PC-3 (cell line): ENCODE measurements at regions not wholly inside any gene's neighbourhood (a gene's known extent, or its start where the extent isn't known, plus 50 kb on each side); places are given as distances from the start of the nearest gene placed in this dataset.

Source experiments
- ATAC-seq: fragments of 200-7000 bp; cut with Tn5 transposase; 2 replicates; pipeline ENCODE4 v1.9.1; 2020; ENCODE audit warnings: mild to moderate bottlenecking, moderate library complexity
- BruUV-seq: library from RNA; stranded (reverse); fragments of 400-500 nt; replicated peaks from 2 replicates; lab custom pipeline; 2021; lab: Mats Ljungman, UMichigan
- CTCF ChIA-PET: fragments of 300-600 bp; sonication (Branson Sonifier 250); formaldehyde crosslinking; loops from one replicate; lab custom pipeline; 2022; ENCODE audit warnings: antibody characterized with exemption; lab: Charles Lee
- POLR2A ChIA-PET: fragments of 300-600 bp; sonication (Branson Sonifier 250); formaldehyde crosslinking; loops from one replicate; lab custom pipeline; 2022; ENCODE audit warnings: antibody characterized with exemption; ENCODE audit not compliant: unreplicated experiment; lab: Charles Lee
- DNase-seq: peaks from one replicate; pipeline ENCODE4 v3.0.0-alpha.2; 2015
- H2AFZ ChIP-seq: fragments of 300-600 bp; sonication (generic); 2 replicates; pipeline ENCODE4 v1.6.0; 2016; ENCODE audit warnings: antibody characterized with exemption, low read length
- H3F3A ChIP-seq: fragments of 300-600 bp; sonication (generic); one replicate; pipeline ENCODE4 v1.6.0; 2017; ENCODE audit warnings: antibody characterized with exemption, low read length, control low read depth, mild to moderate bottlenecking; ENCODE audit not compliant: unreplicated experiment
- H3K27ac ChIP-seq: fragments of 300-600 bp; sonication (generic); 2 replicates; pipeline ENCODE4 v1.5.1; 2016; ENCODE audit warnings: mild to moderate bottlenecking, low read length
- H3K27me3 ChIP-seq: fragments of 300-600 bp; sonication (generic); 2 replicates; pipeline ENCODE4 v1.6.1; 2016; ENCODE audit warnings: low read length, mixed read lengths
- H3K36me3 ChIP-seq: fragments of 300-600 bp; sonication (generic); 2 replicates; pipeline ENCODE4 v1.6.1; 2016; ENCODE audit warnings: low read depth, mixed run types, low read length, mixed read lengths
- H3K4me1 ChIP-seq: fragments of 300-600 bp; sonication (generic); 2 replicates; pipeline ENCODE4 v1.5.1; 2016; ENCODE audit warnings: low read length; ENCODE audit not compliant: insufficient read depth
- H3K4me2 ChIP-seq: fragments of 300-600 bp; sonication (generic); 2 replicates; pipeline ENCODE4 v1.6.0; 2016; ENCODE audit warnings: low read length
- H3K4me3 ChIP-seq: fragments of 300-600 bp; sonication (generic); 2 replicates; pipeline ENCODE4 v1.5.1; 2016; ENCODE audit warnings: mild to moderate bottlenecking, low read length, mixed read lengths
- H3K79me2 ChIP-seq: fragments of 300-600 bp; sonication (generic); 2 replicates; pipeline ENCODE4 v1.6.1; 2017; ENCODE audit warnings: low read length, mixed read lengths
- H3K9ac ChIP-seq: fragments of 300-600 bp; sonication (generic); 2 replicates; pipeline ENCODE4 v1.6.0; 2016; ENCODE audit warnings: mild to moderate bottlenecking, low read length
- H3K9me2 ChIP-seq: fragments of 300-600 bp; sonication (generic); replicated peaks from 2 replicates; pipeline ENCODE4 v1.6.1; 2016; ENCODE audit warnings: mixed run types, low read length, mixed read lengths
- H3K9me3 ChIP-seq: fragments of 300-600 bp; sonication (generic); 2 replicates; pipeline ENCODE4 v1.6.1; 2016; ENCODE audit warnings: low read length, mixed read lengths
- H4K20me1 ChIP-seq: fragments of 300-600 bp; sonication (generic); 2 replicates; pipeline ENCODE4 v1.6.1; 2016; ENCODE audit warnings: low read length, mixed read lengths
- EZH2 ChIP-seq: fragments of 300-600 bp; sonication (generic); IDR thresholded peaks from one replicate; pipeline ENCODE4 v1.6.1; 2017; ENCODE audit warnings: antibody characterized with exemption, mild to moderate bottlenecking, low read length; ENCODE audit not compliant: unreplicated experiment
- EZH2phosphoT487 ChIP-seq: fragments of 300-600 bp; sonication (generic); IDR thresholded peaks from 2 replicates; pipeline ENCODE4 v1.6.1; 2018; ENCODE audit warnings: mild to moderate bottlenecking, antibody characterized with exemption, low read length, borderline replicate concordance
- intact Hi-C: fragments of 100-400 bp; cut with micrococcal nuclease; formaldehyde crosslinking; loops from 2 replicates; pipeline ENCODE4 v1.9.0; 2023
- TF ChIP-seq, protein P1 (sequence below): fragments of 300-600 bp; sonication (generic); conservative IDR thresholded peaks from 2 replicates; pipeline ENCODE4 v1.5.1; 2017; ENCODE audit warnings: antibody characterized with exemption, low read depth, mild to moderate bottlenecking, low read length

DNA sequence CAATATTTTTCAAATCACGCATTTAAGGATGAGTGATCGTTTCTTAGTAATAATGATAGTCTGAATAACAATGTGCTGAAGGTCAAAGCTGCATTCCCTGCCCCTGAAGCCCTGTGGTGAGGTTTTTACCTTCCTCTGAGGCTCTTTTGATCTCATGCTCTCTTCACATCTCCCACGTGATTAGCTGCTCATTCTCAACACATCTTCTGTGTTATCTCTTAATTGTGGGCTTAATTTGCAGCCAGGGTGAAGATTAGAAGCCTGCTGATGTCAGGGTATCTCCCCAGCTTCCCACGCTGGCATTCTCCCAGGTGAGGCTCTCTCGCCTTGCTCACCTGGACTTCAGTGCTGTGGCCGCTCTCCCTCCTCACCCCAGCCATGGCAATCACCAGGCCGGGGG lies 109.7 kb upstream of the FOXQ1 start:
- H3K9ac ChIP-seq: no peak overlapping the region
- no peaks in the 10 kb centered on the region for H4K20me1 ChIP-seq
- TF ChIP-seq, protein P1, sequence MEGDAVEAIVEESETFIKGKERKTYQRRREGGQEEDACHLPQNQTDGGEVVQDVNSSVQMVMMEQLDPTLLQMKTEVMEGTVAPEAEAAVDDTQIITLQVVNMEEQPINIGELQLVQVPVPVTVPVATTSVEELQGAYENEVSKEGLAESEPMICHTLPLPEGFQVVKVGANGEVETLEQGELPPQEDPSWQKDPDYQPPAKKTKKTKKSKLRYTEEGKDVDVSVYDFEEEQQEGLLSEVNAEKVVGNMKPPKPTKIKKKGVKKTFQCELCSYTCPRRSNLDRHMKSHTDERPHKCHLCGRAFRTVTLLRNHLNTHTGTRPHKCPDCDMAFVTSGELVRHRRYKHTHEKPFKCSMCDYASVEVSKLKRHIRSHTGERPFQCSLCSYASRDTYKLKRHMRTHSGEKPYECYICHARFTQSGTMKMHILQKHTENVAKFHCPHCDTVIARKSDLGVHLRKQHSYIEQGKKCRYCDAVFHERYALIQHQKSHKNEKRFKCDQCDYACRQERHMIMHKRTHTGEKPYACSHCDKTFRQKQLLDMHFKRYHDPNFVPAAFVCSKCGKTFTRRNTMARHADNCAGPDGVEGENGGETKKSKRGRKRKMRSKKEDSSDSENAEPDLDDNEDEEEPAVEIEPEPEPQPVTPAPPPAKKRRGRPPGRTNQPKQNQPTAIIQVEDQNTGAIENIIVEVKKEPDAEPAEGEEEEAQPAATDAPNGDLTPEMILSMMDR: no peak
- TF ChIP-seq EZH2 (no peak), EZH2phosphoT487 (no peak)
- H3K27me3 ChIP-seq: peaks cover 76% of the 10 kb centered on the region
- H2AFZ ChIP-seq: no peak overlapping the region
- no peaks in the 10 kb centered on the region for H3K9me2 ChIP-seq
- no peaks in the 10 kb centered on the region for H3K9me3 ChIP-seq
- ChIA-PET POLR2A (no interaction called here), CTCF (no interaction called here)
- no peak for DNase-seq
- intact Hi-C loops: no loop called here
- no peaks in the 10 kb centered on the region for H3F3A ChIP-seq
- no peak overlapping the region for H3K4me3 ChIP-seq
- no TSS peak for BruUV-seq
- no peak overlapping the region for H3K4me2 ChIP-seq
- H3K36me3 ChIP-seq: no peaks in the 10 kb centered on the region
- no peaks in the 10 kb centered on the region for H3K4me1 ChIP-seq
- no peaks in the 10 kb centered on the region for H3K79me2 ChIP-seq
- no peak for ATAC-seq
- no peak overlapping the region for H3K27ac ChIP-seq

DNA sequence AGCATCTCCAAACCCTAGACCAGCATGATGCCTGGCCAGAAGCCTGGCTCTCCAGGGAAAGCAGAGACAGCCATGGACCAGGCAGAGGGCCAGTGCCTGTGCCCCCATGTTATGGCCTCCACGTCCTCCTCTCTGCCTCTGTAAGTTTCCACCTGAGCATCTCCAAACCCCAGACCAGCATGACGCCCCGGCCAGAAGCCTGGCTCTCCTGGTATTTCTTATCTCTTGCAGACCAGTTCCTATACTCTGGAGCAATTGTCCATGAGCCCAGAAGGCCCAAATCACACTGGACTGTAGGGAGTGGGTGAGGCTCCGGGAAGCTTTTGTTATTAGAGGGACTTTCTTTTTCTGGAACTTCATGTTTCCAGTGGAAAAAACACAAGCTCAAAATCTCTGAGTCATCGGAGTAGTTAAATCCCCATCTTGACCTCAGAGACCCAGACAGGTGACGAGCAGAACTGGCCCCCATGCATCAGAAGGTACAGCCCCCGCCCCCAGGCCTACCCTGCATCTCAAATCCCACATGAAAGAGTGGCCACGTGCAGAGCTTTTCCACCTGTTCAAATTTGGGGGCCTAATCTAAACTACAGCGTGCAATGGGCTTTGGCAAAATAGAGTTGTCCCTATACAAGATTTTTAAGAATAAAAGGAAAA lies 110.2 kb upstream of the FOXQ1 start:
- no peak for DNase-seq
- Histone ChIP-seq H3F3A (no peaks in the 10 kb centered on the region), H3K9me3 (no peaks in the 10 kb centered on the region), H3K27ac (no peak overlapping the region), H3K4me1 (no peaks in the 10 kb centered on the region), H3K9me2 (no peaks in the 10 kb centered on the region), H4K20me1 (no peaks in the 10 kb centered on the region), H3K9ac (no peak overlapping the region), H3K79me2 (no peaks in the 10 kb centered on the region), H3K4me2 (no peak overlapping the region), H2AFZ (no peak overlapping the region), H3K36me3 (no peaks in the 10 kb centered on the region), H3K27me3 (peaks cover 72% of the 10 kb centered on the region), H3K4me3 (no peak overlapping the region)
- intact Hi-C loops: no loop called here
- ChIA-PET POLR2A (no interaction called here), CTCF (no interaction called here)
- ATAC-seq: no peak
- BruUV-seq: no TSS peak
- TF ChIP-seq EZH2: no peak
- no peak for TF ChIP-seq EZH2phosphoT487
- TF ChIP-seq, protein P1: no peak

DNA sequence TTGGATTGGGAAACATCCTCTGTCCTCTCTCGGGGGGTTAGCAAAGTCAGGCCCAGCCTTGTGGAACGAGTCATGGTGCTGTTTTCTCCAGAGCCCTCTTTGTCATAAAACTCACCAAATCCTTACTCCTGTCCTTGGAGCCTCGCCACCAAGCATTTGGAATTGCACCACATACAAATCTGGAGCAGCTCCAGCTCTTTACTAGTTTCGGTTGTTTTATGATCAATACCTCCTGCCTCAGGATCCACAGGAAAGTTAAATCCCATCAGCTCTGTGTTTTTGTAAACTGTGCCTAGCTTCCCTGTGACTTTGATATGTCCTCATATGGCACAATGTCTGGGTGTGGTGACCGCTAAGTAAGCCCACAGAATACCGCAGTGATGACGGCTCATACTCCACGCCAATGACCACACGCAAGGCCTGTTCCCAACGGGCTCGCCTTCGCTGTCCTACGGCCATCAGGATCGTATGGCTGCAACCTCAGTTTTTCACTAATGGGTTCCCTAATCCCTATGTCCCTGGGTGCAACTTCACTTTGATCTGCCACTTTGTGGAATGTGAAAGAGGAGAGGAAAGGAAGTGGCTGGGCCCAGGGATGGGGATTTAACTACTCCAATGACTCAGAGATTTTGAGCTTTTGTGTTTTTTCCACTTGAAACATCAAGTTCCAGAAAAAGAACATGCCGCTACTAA lies 111.3 kb upstream of the FOXQ1 start:
- H2AFZ ChIP-seq: no peak overlapping the region
- no peaks in the 10 kb centered on the region for H3F3A ChIP-seq
- no peaks in the 10 kb centered on the region for H4K20me1 ChIP-seq
- no peaks in the 10 kb centered on the region for H3K79me2 ChIP-seq
- CTCF ChIA-PET: no interaction called here
- H3K27me3 ChIP-seq: peaks cover 73% of the 10 kb centered on the region
- no peaks in the 10 kb centered on the region for H3K36me3 ChIP-seq
- no peaks in the 10 kb centered on the region for H3K9me2 ChIP-seq
- DNase-seq: no peak
- no peak for ATAC-seq
- no peak overlapping the region for H3K4me2 ChIP-seq
- no peak overlapping the region for H3K9ac ChIP-seq
- POLR2A ChIA-PET: interaction anchor here (0.5 kb wide), 1 partner anchor 35 kb away, joined by 6 read pairs; no protein-coding TSS in a partner anchor
- no peak overlapping the region for H3K4me3 ChIP-seq
- no peak for TF ChIP-seq EZH2
- TF ChIP-seq EZH2phosphoT487: no peak
- TF ChIP-seq, protein P1: no peak
- no peaks in the 10 kb centered on the region for H3K4me1 ChIP-seq
- no peak overlapping the region for H3K27ac ChIP-seq
- intact Hi-C loops: no loop called here
- no TSS peak for BruUV-seq
- H3K9me3 ChIP-seq: no peaks in the 10 kb centered on the region
